Mesodermal cell (in vitro differentiated cells): ENCODE measurements at regions not wholly inside any gene's neighbourhood (a gene's known extent, or its start where the extent isn't known, plus 50 kb on each side); places are given as distances from the start of the nearest gene placed in this dataset.

Source experiments
- H3K27ac ChIP-seq: 2 replicates; pipeline ENCODE4 v1.7.0; 2013; ENCODE audit warnings: mild to moderate bottlenecking, low read depth, low read length, moderate library complexity; ENCODE audit not compliant: severe bottlenecking
- H3K36me3 ChIP-seq: 2 replicates; pipeline ENCODE4 v1.7.1; 2013; ENCODE audit warnings: mild to moderate bottlenecking, low read length, moderate library complexity; ENCODE audit not compliant: control insufficient read depth, insufficient read depth
- H3K4me1 ChIP-seq: one replicate; pipeline ENCODE4 v1.7.1; 2013; ENCODE audit warnings: mild to moderate bottlenecking, low read length; ENCODE audit not compliant: insufficient read depth, control insufficient read depth, poor library complexity, severe bottlenecking
- H3K4me3 ChIP-seq: 2 replicates; pipeline ENCODE4 v1.7.0; 2013; ENCODE audit warnings: low read length, control low read depth, mild to moderate bottlenecking; ENCODE audit not compliant: insufficient read depth, poor library complexity, severe bottlenecking; ENCODE audit errors: extremely low read depth
- H3K9me3 ChIP-seq: 2 replicates; pipeline ENCODE4 v1.7.1; 2013; ENCODE audit warnings: mild to moderate bottlenecking, low read length, moderate library complexity; ENCODE audit not compliant: control insufficient read depth
- WGBS, 2 experiments: methylation state at CpG; one replicate each; pipeline ENCODE4 v1.1.5; 2013; ENCODE audit warnings: missing lambda C conversion rate in 2 of 2; ENCODE audit not compliant: insufficient coverage in 2 of 2; 5-methylcytosine and 5-hydroxymethylcytosine counted together

- Histone ChIP-seq H3K9me3 (no peaks in the 10 kb centered on the region), H3K4me3 (no peak overlapping the region), H3K36me3 (no peaks in the 10 kb centered on the region), H3K4me1 (no peaks in the 10 kb centered on the region), H3K27ac (no peak overlapping the region)
- WGBS, 2 experiments = no CpG with 5 or more reads among the region's 3 CpGs
Observed at GRCh38 chr6:139812939-139813338, 438.5 kb upstream of the CITED2 start.

GRCh38 chr6:139801571-139802321 is 427.3 kb upstream of the CITED2 start:
- 94% methylated on average over 2 of the region's 2 CpGs for WGBS, 2 experiments
- Histone ChIP-seq H3K27ac (no peak overlapping the region), H3K4me1 (no peaks in the 10 kb centered on the region), H3K4me3 (no peak overlapping the region), H3K36me3 (no peaks in the 10 kb centered on the region), H3K9me3 (no peaks in the 10 kb centered on the region)

- Histone ChIP-seq H3K4me3 (no peak overlapping the region), H3K36me3 (no peaks in the 10 kb centered on the region), H3K9me3 (no peaks in the 10 kb centered on the region), H3K4me1 (no peaks in the 10 kb centered on the region), H3K27ac (no peak overlapping the region)
- no CpG with 5 or more reads among the region's 1 CpG for WGBS, 2 experiments
Observed at GRCh38 chr6:139800837-139801236, 426.4 kb upstream of the CITED2 start.

DNA sequence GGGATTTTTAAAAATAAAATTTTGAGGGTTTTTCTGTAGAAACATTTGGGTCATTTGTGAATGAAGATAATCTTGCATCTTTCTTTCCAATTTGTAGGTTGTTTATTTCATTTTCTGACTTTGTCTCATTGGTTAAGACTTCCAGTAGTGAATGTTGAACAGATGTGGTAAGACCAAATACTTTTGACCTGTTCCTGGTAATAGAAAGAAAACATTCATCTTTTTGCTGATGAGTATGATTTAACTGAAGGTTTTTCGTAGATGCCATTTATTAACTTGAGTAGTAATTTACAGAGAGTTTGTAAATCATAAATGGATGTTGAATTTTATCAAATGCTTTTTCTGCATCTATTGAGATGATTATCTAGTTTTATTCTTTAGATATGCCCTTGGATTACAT is 416.1 kb upstream of the CITED2 start:
- Histone ChIP-seq H3K4me3 (no peak overlapping the region), H3K36me3 (no peaks in the 10 kb centered on the region), H3K27ac (no peak overlapping the region), H3K9me3 (peaks cover 7% of the 10 kb centered on the region), H3K4me1 (no peaks in the 10 kb centered on the region)
- 88 to 100% methylated on average over 1 of the region's 1 CpG for WGBS, 2 experiments

- H3K9me3 ChIP-seq = peaks cover 22% of the 10 kb centered on the region
- H3K4me1 ChIP-seq = no peaks in the 10 kb centered on the region
- no peak overlapping the region for H3K27ac ChIP-seq
- no peaks in the 10 kb centered on the region for H3K36me3 ChIP-seq
- no peak overlapping the region for H3K4me3 ChIP-seq
- no CpG with 5 or more reads among the region's 2 CpGs for WGBS, 2 experiments
Observed at GRCh38 chr6:139784222-139784769, 409.8 kb upstream of the CITED2 start.

DNA sequence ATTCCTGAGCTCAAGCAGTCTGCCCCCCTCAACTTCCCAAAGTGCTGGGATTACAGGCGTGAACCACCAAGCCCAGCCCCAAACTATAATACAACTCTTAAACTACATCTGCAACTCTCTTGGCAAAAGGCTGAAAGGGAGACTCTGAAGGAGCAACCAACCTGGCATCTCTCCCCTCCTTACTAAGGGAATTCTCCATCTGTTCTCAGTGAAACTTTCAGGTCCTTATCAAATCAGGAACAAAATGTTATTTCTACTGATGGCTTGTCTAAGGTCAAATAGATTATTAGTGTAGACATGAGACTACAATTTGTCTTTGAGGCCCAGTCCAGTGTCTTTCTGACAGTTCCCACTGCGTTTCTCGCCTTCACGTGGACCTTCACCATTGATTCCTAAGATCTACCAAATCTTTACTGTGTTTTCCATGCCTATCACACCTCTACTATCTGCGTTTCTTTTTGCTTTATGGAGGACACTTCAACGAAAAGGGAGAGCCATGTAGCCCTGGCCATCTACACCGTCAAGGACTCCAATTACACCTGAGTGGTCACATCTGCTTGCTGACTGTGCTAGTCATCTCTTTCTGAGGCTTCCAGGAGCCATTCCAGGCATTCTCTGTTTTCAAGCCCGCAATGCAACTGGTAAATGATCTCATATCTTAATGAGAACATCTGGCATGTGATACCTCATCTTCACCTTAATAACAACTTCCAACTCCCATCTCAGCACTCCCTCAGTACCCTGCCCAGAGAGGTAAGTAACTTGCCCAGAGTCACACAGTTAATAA is 405.7 kb upstream of the CITED2 start:
- H3K36me3 ChIP-seq = no peaks in the 10 kb centered on the region
- H3K4me3 ChIP-seq = no peak overlapping the region
- H3K27ac ChIP-seq = no peak overlapping the region
- peaks cover 31% of the 10 kb centered on the region for H3K4me1 ChIP-seq
- peaks cover 15% of the 10 kb centered on the region for H3K9me3 ChIP-seq
- WGBS, 2 experiments = 85 to 97% methylated on average over 7 to 8 of the region's 8 CpGs

- Histone ChIP-seq H3K27ac (no peak overlapping the region), H3K9me3 (peaks cover under 1% of the 10 kb centered on the region), H3K4me1 (peaks cover 32% of the 10 kb centered on the region), H3K4me3 (no peak overlapping the region), H3K36me3 (no peaks in the 10 kb centered on the region)
- WGBS, 2 experiments = 60 to 79% methylated on average over 4 of the region's 5 CpGs
Observed at GRCh38 chr6:139778688-139779087, 404.2 kb upstream of the CITED2 start.

DNA sequence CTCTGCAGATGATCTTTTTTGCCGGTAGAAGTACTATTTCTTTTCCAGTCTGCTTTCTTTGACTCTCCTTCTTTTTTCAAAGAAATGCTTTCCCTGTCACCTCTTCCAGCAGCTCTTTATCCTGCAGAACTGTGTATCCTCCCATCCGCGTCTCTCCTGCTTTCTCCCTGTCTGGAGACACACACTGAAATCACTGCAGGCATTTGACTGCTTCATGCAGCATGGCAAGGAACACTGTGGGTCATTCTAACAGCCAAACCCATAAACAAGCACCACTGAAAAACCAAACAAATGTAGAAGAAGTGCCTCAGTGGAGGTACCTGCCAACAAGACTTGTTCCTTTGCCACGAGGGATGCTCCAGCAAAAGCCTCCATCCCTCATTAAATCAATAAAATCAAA is 403.7 kb upstream of the CITED2 start:
- no peak overlapping the region for H3K4me3 ChIP-seq
- H3K27ac ChIP-seq = peak overlapping the region; percentile 52
- no peaks in the 10 kb centered on the region for H3K9me3 ChIP-seq
- peaks cover 32% of the 10 kb centered on the region for H3K4me1 ChIP-seq
- 67 to 68% methylated on average over 4 of the region's 4 CpGs for WGBS, 2 experiments
- no peaks in the 10 kb centered on the region for H3K36me3 ChIP-seq

- H3K27ac ChIP-seq = no peak overlapping the region
- no peak overlapping the region for H3K4me3 ChIP-seq
- WGBS, 2 experiments = 62 to 90% methylated on average over 2 to 3 of the region's 6 CpGs
Observed at GRCh38 chr6:139777202-139777970, 402.9 kb upstream of the CITED2 start.

GRCh38 chr6:139776041-139776440 is 401.6 kb upstream of the CITED2 start:
- 60 to 76% methylated on average over 3 to 4 of the region's 6 CpGs for WGBS, 2 experiments
- peaks cover 32% of the 10 kb centered on the region for H3K4me1 ChIP-seq
- H3K36me3 ChIP-seq = no peaks in the 10 kb centered on the region
- no peak overlapping the region for H3K4me3 ChIP-seq
- H3K27ac ChIP-seq = peak overlapping the region; percentile 31
- H3K9me3 ChIP-seq = no peaks in the 10 kb centered on the region

More at GRCh38 chr6:139777202-139777970, 402.9 kb upstream of the CITED2 start:
- peaks cover 32% of the 10 kb centered on the region for H3K4me1 ChIP-seq
- H3K36me3 ChIP-seq = no peaks in the 10 kb centered on the region
- no peaks in the 10 kb centered on the region for H3K9me3 ChIP-seq
